Right lobe of liver (tissue), 6 donors: ENCODE measurements at regions not wholly inside any gene's neighbourhood (a gene's known extent, or its start where the extent isn't known, plus 50 kb on each side); places are given as distances from the start of the nearest gene placed in this dataset.

Experiments
- ATAC-seq, 4 donors: fragments of 200-7000 bp; cut with Tn5 transposase; one replicate each; pipeline ENCODE4 v1.9.1; 2020; ENCODE audit warnings: mild to moderate bottlenecking in 4 of 4, moderate library complexity in 4 of 4
- DNase-seq, 3 donors: peaks; one replicate each; pipeline ENCODE4 v3.0.0-alpha.2; 2020
- H3K27ac ChIP-seq, 3 donors: fragments of 200-600 bp; one replicate each; pipeline ENCODE4 v1.8.0; 2022
- H3K27me3 ChIP-seq, 2 donors: fragments of 200-600 bp; one replicate each; pipeline ENCODE4 v1.8.0; 2022
- H3K36me3 ChIP-seq, 4 donors: fragments of 200-600 bp; sonication (generic) in 1 of 4; one replicate each; pipeline versions ENCODE4 v1.5.1 to v1.8.0; 2017 to 2022; ENCODE audit warnings: control low read depth in 1 of 4
- H3K4me1 ChIP-seq, 4 donors: fragments of 200-600 bp; sonication (generic) in 1 of 4; one replicate each; pipeline versions ENCODE4 v1.5.1 to v1.8.0; 2017 to 2022; ENCODE audit warnings: control low read depth in 1 of 4
- H3K4me3 ChIP-seq, 3 donors: fragments of 200-600 bp; one replicate each; pipeline ENCODE4 v1.8.0; 2022
- H3K9me3 ChIP-seq, 4 donors: fragments of 200-600 bp; sonication (generic) in 1 of 4; one replicate each; pipeline versions ENCODE4 v1.5.1 to v1.8.0; 2017 to 2022; ENCODE audit warnings: control low read depth in 1 of 4
- CTCF ChIP-seq, 4 donors: fragments of 200-600 bp in 3 of 4; fragments of 450-650 bp in 1 of 4; IDR thresholded peaks; one replicate each; pipeline versions ENCODE4 v1.5.1 to v1.8.0; 2016 to 2022; ENCODE audit warnings: antibody characterized with exemption in 4 of 4, mild to moderate bottlenecking in 2 of 4
- POLR2A ChIP-seq: fragments of 450-650 bp; IDR thresholded peaks from one replicate; pipeline ENCODE4 v1.6.1; 2017; ENCODE audit warnings: antibody characterized with exemption, mild to moderate bottlenecking
- WGBS: methylation state at CpG from one replicate; pipeline ENCODE4 v1.1.6; 2018; ENCODE audit warnings: low coverage, low lambda C conversion rate; ENCODE audit not compliant: insufficient coverage; ENCODE audit errors: missing lambda C conversion rate; 5-methylcytosine and 5-hydroxymethylcytosine counted together
- intact Hi-C, 2 donors: fragments of 100-400 bp; cut with DNase I; formaldehyde crosslinking; loops; one replicate each; pipeline versions ENCODE4 v1.11.2 to v1.14.1; 2022
- donor health status: DM: no; HTN: yes; CAD: no.
- donor health status: DM: no; HTN: no; CAD: no.
- donor health status: DM: no; HTN: no; CAD: no.
- donor health status: DM: no; HTN: yes; CAD: no.
- donor health status: DM: no; HTN: yes; CAD: no.

GRCh38 chr11:69394234-69394868, 87.1 kb upstream of the LINC01488 start:
- Histone ChIP-seq H3K27ac (no peak overlapping the region), H3K4me1 (peaks cover 0 to 31% (median 11%) of the 10 kb centered on the region in 4 donors), H3K27me3 (no peaks in the 10 kb centered on the region), H3K36me3 (no peaks in the 10 kb centered on the region), H3K4me3 (no peak overlapping the region), H3K9me3 (no peaks in the 10 kb centered on the region)
- intact Hi-C loops: no loop called here
- 86% methylated on average over 4 of the region's 20 CpGs for WGBS
- DNase-seq (peak in 1 of 3 donors; percentile 50), ATAC-seq (no peak)
- TF ChIP-seq POLR2A (no peak), CTCF (IDR thresholded peaks at IDR 0.05) (no peak)

GRCh38 chr11:69394869-69395246, 86.6 kb upstream of the LINC01488 start:
- intact Hi-C loops: no loop called here
- TF ChIP-seq CTCF (IDR thresholded peaks at IDR 0.05): no peak
- peaks cover 0 to 32% (median 11%) of the 10 kb centered on the region in 4 donors for H3K4me1 ChIP-seq
- H3K27ac ChIP-seq: no peak overlapping the region
- no peaks in the 10 kb centered on the region for H3K27me3 ChIP-seq
- no peaks in the 10 kb centered on the region for H3K36me3 ChIP-seq
- ATAC-seq (no peak), DNase-seq (no peak)
- H3K9me3 ChIP-seq: no peaks in the 10 kb centered on the region
- WGBS: 46% methylated on average over 3 of the region's 7 CpGs
- H3K4me3 ChIP-seq: no peak overlapping the region

GRCh38 chr11:69395287-69395686, 86.2 kb upstream of the LINC01488 start:
- intact Hi-C loops: no loop called here
- Histone ChIP-seq H3K27ac (no peak overlapping the region), H3K4me3 (no peak overlapping the region), H3K27me3 (no peaks in the 10 kb centered on the region), H3K4me1 (peaks cover 0 to 32% (median 11%) of the 10 kb centered on the region in 4 donors), H3K9me3 (no peaks in the 10 kb centered on the region), H3K36me3 (no peaks in the 10 kb centered on the region)
- no peak for DNase-seq
- no peak for TF ChIP-seq POLR2A
- no peak for TF ChIP-seq CTCF (IDR thresholded peaks at IDR 0.05)
- ATAC-seq: no peak
- no CpG with 5 or more reads among the region's 8 CpGs for WGBS

GRCh38 chr11:69396051-69396947, 85.2 kb upstream of the LINC01488 start:
- DNase-seq (peak; percentile 73 to 91 (median 88)), ATAC-seq (peak; percentile 91 to 94 (median 92))

More at GRCh38 chr11:69396051-69396947, 85.2 kb upstream of the LINC01488 start:
- peak overlapping the region in 2 of 3 donors; percentile 71 to 88 for H3K27ac ChIP-seq
- H3K27me3 ChIP-seq: no peaks in the 10 kb centered on the region
- TF ChIP-seq POLR2A (no peak), CTCF (IDR thresholded peaks at IDR 0.05) (no peak)
- peaks cover 0 to 32% (median 11%) of the 10 kb centered on the region in 4 donors for H3K4me1 ChIP-seq
- H3K9me3 ChIP-seq: no peaks in the 10 kb centered on the region
- 50% methylated on average over 10 of the region's 14 CpGs for WGBS
- no peak overlapping the region for H3K4me3 ChIP-seq
- intact Hi-C loops: no loop called here
- H3K36me3 ChIP-seq: no peaks in the 10 kb centered on the region
